ENCODE measurements at regions not wholly inside any gene's neighbourhood (a gene's known extent, or its start where the extent isn't known, plus 50 kb on each side); places are given as distances from the start of the nearest gene placed in this dataset.

DNA sequence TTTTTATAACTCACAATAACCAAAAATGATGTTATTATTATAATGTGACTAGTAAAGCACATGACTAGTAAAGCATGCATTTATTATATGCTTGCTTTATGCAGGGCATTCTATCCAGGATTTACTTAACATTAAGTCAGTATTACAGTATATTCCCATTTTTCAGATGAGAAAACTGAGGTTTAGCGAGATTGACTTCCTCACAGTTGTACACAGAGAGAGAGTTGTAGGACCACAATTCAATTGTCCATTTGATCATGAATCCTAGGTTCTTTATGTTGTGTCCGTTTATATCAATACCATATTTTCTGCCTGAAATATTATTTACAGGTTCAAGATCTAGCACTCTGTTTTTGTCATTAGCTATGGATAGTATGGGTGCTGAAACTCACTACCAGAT, 301.5 kb downstream of the PRL start:
- intact Hi-C loops (cut with DNase I): no loop called here
- Histone ChIP-seq H3K27ac (ENCODE audit: low read depth in 1 of 2, low read length in 2 of 2) (no peak overlapping the region), H3K36me3 (ENCODE audit: control insufficient read depth in 1 of 2, insufficient read depth in 2 of 2, low read length in 1 of 2) (no peaks in the 10 kb centered on the region), H3K4me1 (ENCODE audit: control insufficient read depth in 1 of 2, insufficient read depth in 2 of 2, low read length in 2 of 2) (peaks cover 5 to 11% of the 10 kb centered on the region in 2 donors), H3K9me3 (ENCODE audit: control insufficient read depth, low read length) (no peaks in the 10 kb centered on the region), H3K27me3 (ENCODE audit: control insufficient read depth in 1 of 2, insufficient read depth in 2 of 2, low read length in 1 of 2) (no peaks in the 10 kb centered on the region), H3K4me3 (ENCODE audit: low read length in 2 of 2) (no peak overlapping the region)
- ATAC-seq (ENCODE audit: low FRiP score): no peak
- WGBS, 2 donors: 91 to 96% methylated on average over 2 of the region's 2 CpGs
- DNase-seq: no peak

DNA sequence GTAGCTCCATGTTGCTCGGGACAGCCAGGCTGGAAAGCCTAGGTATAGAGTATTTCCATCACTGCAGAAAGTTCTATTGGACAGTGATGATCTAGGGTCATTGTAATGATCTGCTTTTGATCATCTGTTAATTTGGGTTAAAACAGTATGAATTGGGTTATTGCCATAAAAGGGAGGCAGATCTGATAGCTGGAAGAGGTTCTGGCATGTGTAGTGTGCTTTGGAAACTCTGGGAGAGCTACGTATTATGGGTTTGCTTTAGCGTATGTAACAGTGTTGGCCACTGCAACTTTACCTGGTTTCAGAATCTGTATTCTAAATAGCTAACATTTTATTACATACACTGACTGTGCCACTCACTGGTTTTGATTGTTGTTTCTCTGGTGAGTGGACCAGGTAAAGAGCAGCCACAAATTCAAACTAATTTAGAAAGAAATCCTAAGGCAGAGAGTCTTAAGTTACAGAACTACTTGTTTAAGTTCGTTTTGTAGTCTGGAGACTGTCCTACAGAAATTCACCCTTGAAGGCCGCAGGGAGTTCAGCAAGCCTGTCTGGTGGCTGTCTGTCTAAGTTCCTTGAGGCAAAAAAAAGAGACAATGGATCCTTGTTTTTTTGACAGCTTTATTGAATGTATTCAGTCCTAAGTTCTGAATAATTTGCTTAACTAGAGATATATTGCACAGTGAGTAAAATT, 300.3 kb downstream of the PRL start:
- ATAC-seq (ENCODE audit: low FRiP score) (no peak), DNase-seq (no peak)
- no peaks in the 10 kb centered on the region for H3K36me3 ChIP-seq (ENCODE audit: control insufficient read depth in 1 of 2, insufficient read depth in 2 of 2, low read length in 1 of 2)
- 61 to 72% methylated on average over 5 of the region's 5 CpGs for WGBS, 2 donors
- intact Hi-C loops (cut with DNase I): no loop called here
- H3K27ac ChIP-seq (ENCODE audit: low read depth in 1 of 2, low read length in 2 of 2): no peak overlapping the region
- H3K9me3 ChIP-seq (ENCODE audit: control insufficient read depth, low read length): no peaks in the 10 kb centered on the region
- no peak overlapping the region for H3K4me3 ChIP-seq (ENCODE audit: low read length in 2 of 2)
- peaks cover 1 to 12% of the 10 kb centered on the region in 2 donors for H3K4me1 ChIP-seq (ENCODE audit: control insufficient read depth in 1 of 2, insufficient read depth in 2 of 2, low read length in 2 of 2)
- H3K27me3 ChIP-seq (ENCODE audit: control insufficient read depth in 1 of 2, insufficient read depth in 2 of 2, low read length in 1 of 2): no peaks in the 10 kb centered on the region

DNA sequence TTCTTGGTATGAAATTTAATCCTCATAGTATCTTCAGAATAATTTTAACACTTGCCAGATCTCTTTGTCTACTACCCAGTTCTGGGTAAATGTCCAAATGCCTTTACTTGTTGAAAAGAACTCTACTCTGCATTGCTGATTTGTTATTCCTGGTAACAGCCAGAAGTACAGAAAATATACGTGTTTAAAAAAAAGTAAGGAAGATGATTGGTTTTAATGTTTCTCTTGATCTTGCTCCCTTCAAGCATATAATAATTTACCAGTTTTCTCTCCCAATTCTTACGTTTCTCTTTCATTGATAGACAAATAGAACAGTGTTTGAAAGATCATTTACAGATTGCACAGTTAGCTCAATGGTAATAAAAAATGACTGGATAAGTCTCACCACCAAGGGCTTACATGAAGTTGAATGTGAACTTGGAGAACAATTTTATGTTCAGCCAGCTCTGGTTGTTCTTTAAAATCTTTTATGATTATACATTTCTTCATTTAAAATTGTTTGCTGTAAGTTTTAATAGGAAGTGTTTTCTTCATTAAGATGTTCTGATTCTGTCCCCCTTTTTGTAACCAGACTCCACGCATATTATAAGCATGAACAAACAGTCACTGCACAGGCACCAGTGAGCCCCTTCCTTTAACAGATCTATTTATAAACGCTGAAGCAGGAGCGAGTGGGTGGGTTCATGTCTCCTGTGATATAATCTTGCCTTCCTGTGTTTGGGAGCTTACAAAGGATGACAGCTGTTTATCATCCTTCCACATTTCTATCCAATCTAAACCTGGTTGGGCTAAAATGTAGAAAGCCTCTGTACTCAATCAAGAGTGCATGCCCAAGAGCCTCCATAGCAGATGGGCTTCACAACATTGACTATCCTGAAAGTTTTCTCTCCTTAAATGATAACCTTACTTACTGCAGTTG, 299.5 kb downstream of the PRL start:
- Histone ChIP-seq H3K4me1 (ENCODE audit: control insufficient read depth in 1 of 2, insufficient read depth in 2 of 2, low read length in 2 of 2) (peaks cover 1 to 12% of the 10 kb centered on the region in 2 donors), H3K4me3 (ENCODE audit: low read length in 2 of 2) (no peak overlapping the region), H3K36me3 (ENCODE audit: control insufficient read depth in 1 of 2, insufficient read depth in 2 of 2, low read length in 1 of 2) (no peaks in the 10 kb centered on the region), H3K27me3 (ENCODE audit: control insufficient read depth in 1 of 2, insufficient read depth in 2 of 2, low read length in 1 of 2) (no peaks in the 10 kb centered on the region), H3K9me3 (ENCODE audit: control insufficient read depth, low read length) (no peaks in the 10 kb centered on the region), H3K27ac (ENCODE audit: low read depth in 1 of 2, low read length in 2 of 2) (no peak overlapping the region)
- intact Hi-C loops (cut with DNase I): no loop called here
- DNase-seq (no peak), ATAC-seq (ENCODE audit: low FRiP score) (no peak)
- 19 to 34% methylated on average over 5 of the region's 5 CpGs for WGBS, 2 donors

DNA sequence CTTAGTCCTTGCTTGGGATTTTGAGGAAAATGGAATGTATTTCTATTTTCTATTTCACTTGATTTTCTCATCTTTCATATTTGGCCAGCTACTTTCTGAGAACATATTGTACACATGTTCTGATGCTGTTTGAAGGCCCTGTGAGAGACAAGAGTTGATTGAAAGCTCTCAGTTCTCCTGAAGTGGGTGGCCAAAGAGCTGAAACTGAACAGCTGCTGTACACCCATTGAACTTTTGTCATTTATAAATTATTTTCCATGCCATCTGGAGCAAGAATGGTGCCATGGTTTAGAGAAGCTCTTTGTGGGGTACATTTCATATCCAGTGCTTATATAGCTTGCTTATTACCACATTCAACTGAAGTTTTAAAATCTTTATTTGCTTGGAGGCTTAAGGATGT, 298.3 kb downstream of the PRL start:
- Histone ChIP-seq H3K27me3 (ENCODE audit: control insufficient read depth in 1 of 2, insufficient read depth in 2 of 2, low read length in 1 of 2) (no peaks in the 10 kb centered on the region), H3K4me3 (ENCODE audit: low read length in 2 of 2) (no peak overlapping the region), H3K9me3 (ENCODE audit: control insufficient read depth, low read length) (no peaks in the 10 kb centered on the region), H3K27ac (ENCODE audit: low read depth in 1 of 2, low read length in 2 of 2) (no peak overlapping the region), H3K4me1 (ENCODE audit: control insufficient read depth in 1 of 2, insufficient read depth in 2 of 2, low read length in 2 of 2) (peaks cover 1 to 12% of the 10 kb centered on the region in 2 donors), H3K36me3 (ENCODE audit: control insufficient read depth in 1 of 2, insufficient read depth in 2 of 2, low read length in 1 of 2) (no peaks in the 10 kb centered on the region)
- ATAC-seq (ENCODE audit: low FRiP score) (no peak), DNase-seq (no peak)
- intact Hi-C loops (cut with DNase I): no loop called here

DNA sequence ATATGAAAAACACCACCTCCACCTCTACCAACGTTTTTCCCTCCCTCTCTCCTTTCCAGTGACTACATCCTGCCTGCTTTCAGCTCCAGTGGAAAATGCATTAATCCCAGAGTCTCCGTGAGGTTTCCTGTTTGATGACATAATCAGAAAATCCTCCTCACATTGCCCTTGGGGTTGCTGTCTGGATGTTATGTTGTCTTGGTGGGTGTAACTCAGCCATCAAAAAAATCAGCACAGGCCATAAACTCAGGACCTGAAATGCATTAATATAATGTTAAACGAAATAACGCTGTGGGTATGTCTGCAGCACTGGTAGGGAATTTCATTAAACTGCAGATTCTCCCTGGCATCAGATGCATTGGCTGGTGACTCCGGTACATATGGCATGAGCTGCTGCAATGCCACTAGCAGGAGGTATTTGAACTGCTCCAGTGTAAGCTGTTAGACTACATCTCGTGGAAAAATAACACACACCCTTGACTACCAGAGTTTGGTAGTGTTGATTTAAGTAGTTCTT, 297.8 kb downstream of the PRL start:
- H3K4me1 ChIP-seq (ENCODE audit: control insufficient read depth in 1 of 2, insufficient read depth in 2 of 2, low read length in 2 of 2): peaks cover 1 to 12% of the 10 kb centered on the region in 2 donors
- 20 to 31% methylated on average over 6 of the region's 6 CpGs for WGBS, 2 donors
- no peak overlapping the region for H3K27ac ChIP-seq (ENCODE audit: low read depth in 1 of 2, low read length in 2 of 2)

DNA sequence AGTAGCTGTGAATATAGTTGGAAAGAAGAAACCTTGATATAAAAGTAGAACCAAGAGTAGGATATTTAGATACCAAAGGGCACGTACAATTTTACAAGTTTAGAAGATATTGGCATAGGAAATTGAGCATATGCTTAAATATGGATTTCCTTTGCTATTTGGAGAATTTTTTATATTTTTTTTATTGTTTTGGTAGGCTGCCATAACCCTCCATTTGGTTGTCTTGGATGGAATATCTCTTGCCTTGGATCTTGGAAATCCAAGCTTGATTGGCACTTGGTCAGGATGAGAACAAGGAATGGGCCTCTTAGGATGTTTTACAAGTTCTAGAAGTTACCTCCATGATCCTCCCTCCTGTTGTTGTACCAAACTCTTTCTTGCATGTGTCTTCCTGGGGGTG, 297.1 kb downstream of the PRL start:
- Histone ChIP-seq H3K9me3 (ENCODE audit: control insufficient read depth, low read length) (no peaks in the 10 kb centered on the region), H3K27ac (ENCODE audit: low read depth in 1 of 2, low read length in 2 of 2) (no peak overlapping the region), H3K27me3 (ENCODE audit: control insufficient read depth in 1 of 2, insufficient read depth in 2 of 2, low read length in 1 of 2) (no peaks in the 10 kb centered on the region), H3K36me3 (ENCODE audit: control insufficient read depth in 1 of 2, insufficient read depth in 2 of 2, low read length in 1 of 2) (no peaks in the 10 kb centered on the region), H3K4me3 (ENCODE audit: low read length in 2 of 2) (no peak overlapping the region), H3K4me1 (ENCODE audit: control insufficient read depth in 1 of 2, insufficient read depth in 2 of 2, low read length in 2 of 2) (peaks cover 1 to 12% of the 10 kb centered on the region in 2 donors)
- DNase-seq (no peak), ATAC-seq (ENCODE audit: low FRiP score) (no peak)
- intact Hi-C loops (cut with DNase I): loop anchor here in 1 of 2 donors (5.0 kb wide), 1 partner anchor 402 kb away; no protein-coding TSS in a partner anchor
- 19 to 73% methylated on average over 1 of the region's 1 CpG for WGBS, 2 donors

More for the DNA sequence above, 297.8 kb downstream of the PRL start:
- ATAC-seq (ENCODE audit: low FRiP score) (no peak), DNase-seq (no peak)
- Histone ChIP-seq H3K27me3 (ENCODE audit: control insufficient read depth in 1 of 2, insufficient read depth in 2 of 2, low read length in 1 of 2) (no peaks in the 10 kb centered on the region), H3K4me3 (ENCODE audit: low read length in 2 of 2) (no peak overlapping the region), H3K9me3 (ENCODE audit: control insufficient read depth, low read length) (no peaks in the 10 kb centered on the region), H3K36me3 (ENCODE audit: control insufficient read depth in 1 of 2, insufficient read depth in 2 of 2, low read length in 1 of 2) (no peaks in the 10 kb centered on the region)
- intact Hi-C loops (cut with DNase I): no loop called here

DNA sequence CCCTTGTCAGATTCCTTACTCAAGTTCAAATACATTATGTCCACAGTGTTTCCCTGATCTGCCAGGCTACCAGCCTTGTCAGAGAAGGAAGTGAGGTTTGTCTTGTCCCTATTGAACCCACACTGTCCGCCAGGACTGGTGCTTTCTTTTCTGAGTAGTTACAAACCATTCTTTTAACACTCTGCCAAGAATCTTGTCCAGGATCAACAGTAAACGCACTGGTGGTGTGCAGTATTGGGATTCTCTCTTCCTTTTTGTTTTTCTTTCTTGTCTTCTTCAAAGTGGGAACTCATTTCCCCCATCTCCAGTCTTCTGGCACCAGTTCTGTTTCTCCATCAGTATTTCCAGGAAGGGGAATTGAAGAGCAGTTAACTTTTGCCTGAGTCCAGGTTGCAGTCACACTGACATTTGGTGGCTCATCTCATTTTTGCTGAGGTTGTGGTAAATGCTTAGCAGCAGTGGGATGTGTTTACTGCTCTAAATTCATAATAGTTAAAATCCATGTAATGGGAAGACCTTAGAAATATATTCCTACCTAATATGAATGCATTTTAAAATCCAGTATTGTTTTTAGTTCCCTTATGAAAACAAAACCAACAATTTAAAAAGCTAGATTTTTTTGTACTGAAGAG, 295.3 kb downstream of the PRL start:
- Histone ChIP-seq H3K27ac (ENCODE audit: low read depth in 1 of 2, low read length in 2 of 2) (no peak overlapping the region), H3K4me3 (ENCODE audit: low read length in 2 of 2) (no peak overlapping the region), H3K4me1 (ENCODE audit: control insufficient read depth in 1 of 2, insufficient read depth in 2 of 2, low read length in 2 of 2) (peaks cover 1 to 12% of the 10 kb centered on the region in 2 donors), H3K27me3 (ENCODE audit: control insufficient read depth in 1 of 2, insufficient read depth in 2 of 2, low read length in 1 of 2) (no peaks in the 10 kb centered on the region), H3K9me3 (ENCODE audit: control insufficient read depth, low read length) (no peaks in the 10 kb centered on the region), H3K36me3 (ENCODE audit: control insufficient read depth in 1 of 2, insufficient read depth in 2 of 2, low read length in 1 of 2) (no peaks in the 10 kb centered on the region)
- ATAC-seq (ENCODE audit: low FRiP score) (no peak), DNase-seq (no peak)
- intact Hi-C loops (cut with DNase I): loop anchor here in 1 of 2 donors (5.0 kb wide), 1 partner anchor 404 kb away; no protein-coding TSS in a partner anchor
- 2 to 11% methylated on average over 2 of the region's 2 CpGs for WGBS, 2 donors

DNA sequence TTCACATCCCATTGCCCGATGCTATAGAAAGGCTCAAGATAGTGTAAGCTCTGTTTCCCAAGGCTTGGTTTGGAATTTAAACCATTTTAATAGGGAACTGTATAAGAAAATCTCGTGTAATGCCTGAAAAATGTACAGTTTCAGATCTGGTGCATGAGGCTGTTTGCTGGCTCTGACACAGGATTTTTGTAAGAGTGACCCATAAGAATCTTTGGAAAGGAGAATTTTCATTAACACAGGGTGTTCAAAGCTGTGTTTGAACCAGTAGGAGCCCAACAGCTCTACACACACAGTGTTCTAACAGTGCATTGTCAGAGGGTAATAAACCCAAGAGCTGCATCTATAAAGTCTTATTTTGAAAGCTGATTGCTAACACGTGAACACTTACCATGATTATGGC, 293.5 kb downstream of the PRL start:
- no peak for DNase-seq
- no peaks in the 10 kb centered on the region for H3K9me3 ChIP-seq (ENCODE audit: control insufficient read depth, low read length)
- peaks cover 1 to 9% of the 10 kb centered on the region in 2 donors for H3K4me1 ChIP-seq (ENCODE audit: control insufficient read depth in 1 of 2, insufficient read depth in 2 of 2, low read length in 2 of 2)
- no peaks in the 10 kb centered on the region for H3K36me3 ChIP-seq (ENCODE audit: control insufficient read depth in 1 of 2, insufficient read depth in 2 of 2, low read length in 1 of 2)
- ATAC-seq (ENCODE audit: low FRiP score): no peak
- intact Hi-C loops (cut with DNase I): loop anchor here in 1 of 2 donors (5.0 kb wide), 1 partner anchor 406 kb away; no protein-coding TSS in a partner anchor
- 21 to 26% methylated on average over 3 of the region's 3 CpGs for WGBS, 2 donors
- H3K27me3 ChIP-seq (ENCODE audit: control insufficient read depth in 1 of 2, insufficient read depth in 2 of 2, low read length in 1 of 2): no peaks in the 10 kb centered on the region
- no peak overlapping the region for H3K27ac ChIP-seq (ENCODE audit: low read depth in 1 of 2, low read length in 2 of 2)
- H3K4me3 ChIP-seq (ENCODE audit: low read length in 2 of 2): no peak overlapping the region

All from aorta (tissue), 5 donors.